GOT3 (cell line): ENCODE measurements at regions not wholly inside any gene's neighbourhood (a gene's known extent, or its start where the extent isn't known, plus 50 kb on each side); places are given as distances from the start of the nearest gene placed in this dataset.
"Not testable (repeated sequence)": the region's sequence is repeated elsewhere in the genome, so short reads cannot be mapped to it uniquely, and the experiment has no call there.

Experiments
- DNase-seq: peaks from one replicate; lab custom pipeline; 2025; ENCODE audit warnings: mixed read lengths; lab: John Stamatoyannopoulos, UW

- no peak for DNase-seq
These were observed 296.8 kb downstream of the PREX1 start for GRCh38 chr20:48530957-48531356.

GRCh38 chr20:48528346-48528745, 299.5 kb downstream of the PREX1 start:
- DNase-seq, result no peak

GRCh38 chr20:48527771-48528170, 300.0 kb downstream of the PREX1 start:
- DNase-seq, result no peak

GRCh38 chr20:48526936-48527335, 300.9 kb downstream of the PREX1 start:
- no peak for DNase-seq

- no peak for DNase-seq
These were observed 302.4 kb downstream of the PREX1 start for GRCh38 chr20:48525400-48525799.

GRCh38 chr20:48524582-48524981, 303.2 kb downstream of the PREX1 start:
- no peak for DNase-seq

GRCh38 chr20:48523191-48523995, 304.4 kb downstream of the PREX1 start:
- no peak for DNase-seq

GRCh38 chr20:48521121-48521520, 306.7 kb downstream of the PREX1 start:
- no peak for DNase-seq

- DNase-seq, result not testable (repeated sequence)
These were observed 311.6 kb downstream of the PREX1 start for GRCh38 chr20:48516196-48516595.

GRCh38 chr20:48514577-48514976, 313.2 kb downstream of the PREX1 start:
- not testable (repeated sequence) for DNase-seq

GRCh38 chr20:48512539-48512938, 315.3 kb downstream of the PREX1 start:
- not testable (repeated sequence) for DNase-seq

- DNase-seq, result not testable (repeated sequence)
These were observed 322.7 kb downstream of the PREX1 start for GRCh38 chr20:48505066-48505465.

GRCh38 chr20:48503166-48503815, 324.5 kb downstream of the PREX1 start:
- no peak for DNase-seq

- DNase-seq, result no peak
These were observed 325.0 kb downstream of the PREX1 start for GRCh38 chr20:48502758-48503157.

GRCh38 chr20:48502016-48502415, 325.8 kb downstream of the PREX1 start:
- DNase-seq, result no peak

- DNase-seq, result not testable (repeated sequence)
These were observed 326.9 kb downstream of the PREX1 start for GRCh38 chr20:48500900-48501299.

- DNase-seq, result not testable (repeated sequence)
These were observed 328.9 kb downstream of the PREX1 start for GRCh38 chr20:48498939-48499338.

GRCh38 chr20:48498125-48498524, 329.7 kb downstream of the PREX1 start:
- DNase-seq, result not testable (repeated sequence)

- DNase-seq, result no peak
These were observed 333.8 kb downstream of the PREX1 start for GRCh38 chr20:48493966-48494365.

GRCh38 chr20:48493331-48493730, 334.5 kb downstream of the PREX1 start:
- DNase-seq, result not testable (repeated sequence)

- no peak for DNase-seq
These were observed 335.1 kb downstream of the PREX1 start for GRCh38 chr20:48492715-48493070.

GRCh38 chr20:48492015-48492714, 335.6 kb downstream of the PREX1 start:
- no peak for DNase-seq
